GM12875 (cell line): ENCODE measurements at regions not wholly inside any gene's neighbourhood (a gene's known extent, or its start where the extent isn't known, plus 50 kb on each side); places are given as distances from the start of the nearest gene placed in this dataset.

Source experiments
- H3K4me3 ChIP-seq: one replicate; pipeline ENCODE4 v1.5.1; 2011; ENCODE audit warnings: low read depth, low read length, control low read depth
- TF ChIP-seq, protein P1 (sequence below): IDR thresholded peaks from 2 replicates; pipeline ENCODE4 v1.5.1; 2011; ENCODE audit warnings: low read depth, mild to moderate bottlenecking, control low read depth, inconsistent platforms, low read length, moderate library complexity, borderline replicate concordance; ENCODE audit not compliant: insufficient read depth

DNA sequence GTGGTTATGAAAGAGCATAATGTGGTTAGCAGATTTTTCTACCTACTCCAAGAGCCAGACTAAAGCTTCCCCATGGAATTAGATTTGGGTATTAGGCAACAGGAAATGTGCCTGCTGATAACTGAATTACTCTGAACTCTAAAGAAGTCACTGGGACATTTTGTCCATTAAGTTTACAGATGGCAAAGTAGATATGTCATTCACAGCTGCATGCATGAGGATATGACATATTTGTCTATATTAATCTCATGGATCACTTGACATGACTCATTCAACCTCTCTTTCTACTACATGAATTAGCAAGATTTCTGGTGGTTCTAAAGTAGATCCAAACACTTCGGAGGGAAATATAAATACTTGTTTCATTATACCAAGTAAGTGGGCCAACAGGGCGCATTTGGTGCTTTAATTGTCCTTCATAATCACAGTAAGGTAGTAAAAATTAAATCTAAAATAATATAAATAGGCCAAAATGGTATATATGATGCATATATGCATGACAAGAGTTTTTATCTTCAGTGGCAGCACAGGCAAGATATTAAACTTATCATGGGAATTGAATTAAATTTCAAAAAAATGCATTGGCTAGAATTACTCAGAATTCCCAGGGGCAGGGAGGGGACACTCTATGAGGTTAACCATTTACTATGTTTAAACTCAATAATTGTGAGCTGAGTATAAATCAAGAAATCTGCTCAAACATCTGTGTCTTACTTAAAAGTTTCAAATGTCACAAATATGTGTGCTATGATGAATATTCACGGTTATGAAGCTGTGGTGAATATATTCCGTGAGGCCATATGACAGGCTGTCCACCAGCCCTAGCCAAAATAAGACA is 365.3 kb upstream of the KCNMB2 start:
- TF ChIP-seq, protein P1, sequence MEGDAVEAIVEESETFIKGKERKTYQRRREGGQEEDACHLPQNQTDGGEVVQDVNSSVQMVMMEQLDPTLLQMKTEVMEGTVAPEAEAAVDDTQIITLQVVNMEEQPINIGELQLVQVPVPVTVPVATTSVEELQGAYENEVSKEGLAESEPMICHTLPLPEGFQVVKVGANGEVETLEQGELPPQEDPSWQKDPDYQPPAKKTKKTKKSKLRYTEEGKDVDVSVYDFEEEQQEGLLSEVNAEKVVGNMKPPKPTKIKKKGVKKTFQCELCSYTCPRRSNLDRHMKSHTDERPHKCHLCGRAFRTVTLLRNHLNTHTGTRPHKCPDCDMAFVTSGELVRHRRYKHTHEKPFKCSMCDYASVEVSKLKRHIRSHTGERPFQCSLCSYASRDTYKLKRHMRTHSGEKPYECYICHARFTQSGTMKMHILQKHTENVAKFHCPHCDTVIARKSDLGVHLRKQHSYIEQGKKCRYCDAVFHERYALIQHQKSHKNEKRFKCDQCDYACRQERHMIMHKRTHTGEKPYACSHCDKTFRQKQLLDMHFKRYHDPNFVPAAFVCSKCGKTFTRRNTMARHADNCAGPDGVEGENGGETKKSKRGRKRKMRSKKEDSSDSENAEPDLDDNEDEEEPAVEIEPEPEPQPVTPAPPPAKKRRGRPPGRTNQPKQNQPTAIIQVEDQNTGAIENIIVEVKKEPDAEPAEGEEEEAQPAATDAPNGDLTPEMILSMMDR = no peak
- no peak overlapping the region for H3K4me3 ChIP-seq

- H3K4me3 ChIP-seq = no peak overlapping the region
- TF ChIP-seq, protein P1 = no peak
Measured at GRCh38 chr3:178172121-178172520, 364.1 kb upstream of the KCNMB2 start.

- no peak overlapping the region for H3K4me3 ChIP-seq
- TF ChIP-seq, protein P1 = no peak
Measured at GRCh38 chr3:178174201-178174915, 361.9 kb upstream of the KCNMB2 start.

- TF ChIP-seq, protein P1 = no peak
- no peak overlapping the region for H3K4me3 ChIP-seq
Measured at GRCh38 chr3:178181088-178181487, 355.1 kb upstream of the KCNMB2 start.

GRCh38 chr3:178181784-178182183 is 354.5 kb upstream of the KCNMB2 start:
- no peak overlapping the region for H3K4me3 ChIP-seq
- TF ChIP-seq, protein P1 = no peak

GRCh38 chr3:178182337-178182779 is 353.9 kb upstream of the KCNMB2 start:
- H3K4me3 ChIP-seq = no peak overlapping the region
- TF ChIP-seq, protein P1 = no peak

DNA sequence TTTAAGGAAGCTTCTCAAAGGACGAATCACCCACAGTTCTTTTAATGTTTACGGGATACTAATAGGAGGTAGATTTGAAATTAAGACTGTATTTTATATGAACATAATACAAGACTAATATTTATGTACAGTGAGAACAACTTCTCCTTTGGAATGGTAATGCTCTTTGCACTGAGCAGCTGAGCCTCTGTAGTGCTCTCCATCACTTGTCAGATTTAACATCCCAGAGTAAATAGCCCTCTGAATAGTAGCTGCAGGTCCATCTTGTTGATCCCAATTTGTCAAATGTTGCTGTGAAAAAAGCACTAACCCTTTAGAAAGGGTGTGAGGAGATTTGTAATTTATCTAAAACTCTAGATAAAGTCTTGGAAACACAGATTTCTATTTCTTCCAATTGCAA is 351.4 kb upstream of the KCNMB2 start:
- TF ChIP-seq, protein P1 = no peak
- H3K4me3 ChIP-seq = no peak overlapping the region
